HG02588 (cell line): ENCODE measurements at regions not wholly inside any gene's neighbourhood (a gene's known extent, or its start where the extent isn't known, plus 50 kb on each side); places are given as distances from the start of the nearest gene placed in this dataset.
A peak's percentile ranks its signal among the peaks of the same experiment; 100 is the strongest.
"Not testable (repeated sequence)": the region's sequence is repeated elsewhere in the genome, so short reads cannot be mapped to it uniquely, and the experiment has no call there.

ENCODE experiments used
- ATAC-seq: cut with Tn5 transposase; IDR thresholded peaks from one replicate; pipeline ENCODE4 v1.9.1; 2021; ENCODE audit warnings: mild to moderate bottlenecking, moderate library complexity; ENCODE audit not compliant: unreplicated experiment

GRCh38 chr18:56284319-56284718, 354.1 kb downstream of the TXNL1 start:
- ATAC-seq: no peak

- no peak for ATAC-seq
Measured at GRCh38 chr18:56283316-56283715, 355.1 kb downstream of the TXNL1 start.

DNA sequence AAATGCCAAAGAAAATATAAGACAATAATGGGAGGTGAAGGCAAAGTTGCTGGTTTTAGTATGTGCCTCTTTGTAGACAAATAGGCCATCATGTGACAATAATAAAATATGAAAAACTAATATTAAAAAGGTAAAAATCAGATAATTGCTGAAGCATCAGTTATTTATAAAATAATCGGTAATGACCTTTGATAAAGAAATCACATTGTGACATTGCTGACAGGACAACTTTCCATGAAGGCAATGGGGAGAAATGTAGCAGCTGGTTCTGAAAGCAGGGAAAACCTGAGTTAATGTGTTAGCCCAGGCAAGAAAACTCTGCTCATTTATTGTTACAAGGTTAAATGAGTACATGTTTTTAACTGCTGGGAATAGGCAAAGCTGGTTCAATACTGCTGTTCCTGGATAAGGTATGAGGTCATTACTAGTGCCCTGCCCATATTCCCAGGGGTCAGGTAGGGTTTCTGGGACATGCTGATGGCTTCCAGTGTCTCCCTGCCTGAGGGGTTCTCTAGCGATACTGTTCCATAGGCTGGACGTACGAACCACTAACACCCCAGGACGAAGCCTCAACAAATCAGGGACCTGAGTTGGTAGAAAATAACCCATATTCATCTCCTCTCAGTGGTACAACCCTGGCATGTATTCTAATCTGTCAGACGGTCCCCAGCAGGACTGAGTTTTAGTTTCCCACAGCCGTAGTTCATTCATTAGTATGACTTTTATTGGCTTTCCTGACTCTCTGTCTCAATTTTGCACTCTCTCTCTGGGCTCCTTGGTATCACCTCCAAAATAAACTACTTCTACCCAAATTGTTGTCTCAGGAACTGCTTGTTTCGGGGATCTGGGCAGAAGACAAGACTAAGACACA, 355.9 kb downstream of the TXNL1 start:
- no peak for ATAC-seq

GRCh38 chr18:56279816-56280215, 358.6 kb downstream of the TXNL1 start:
- ATAC-seq: not testable (repeated sequence)

DNA sequence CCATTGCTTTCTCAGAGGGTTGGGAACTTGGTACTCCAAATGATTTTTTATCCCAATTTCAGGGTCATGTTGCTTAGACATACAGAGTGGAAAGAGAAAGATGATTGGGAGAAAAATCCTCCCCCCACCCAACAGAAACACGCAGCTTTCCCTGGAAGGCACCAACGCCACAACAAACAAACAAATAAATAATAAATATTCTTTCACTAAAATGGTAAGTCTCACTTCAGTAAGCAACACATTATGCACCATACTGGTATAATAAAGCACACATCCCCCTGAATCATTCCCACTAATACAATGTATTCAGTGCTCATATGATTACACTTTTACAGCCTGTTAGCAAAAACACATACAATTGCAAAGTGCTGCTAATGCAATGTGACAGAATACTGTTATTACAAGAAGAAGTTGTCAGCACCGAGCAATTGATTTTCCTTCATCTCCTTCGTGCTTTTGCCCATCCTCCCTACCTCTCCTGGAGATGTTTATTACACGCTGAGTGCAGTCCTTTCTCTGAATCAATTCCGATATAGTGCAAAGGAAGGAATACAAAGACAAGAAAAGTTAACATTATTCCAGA, 359.9 kb downstream of the TXNL1 start:
- no peak for ATAC-seq

DNA sequence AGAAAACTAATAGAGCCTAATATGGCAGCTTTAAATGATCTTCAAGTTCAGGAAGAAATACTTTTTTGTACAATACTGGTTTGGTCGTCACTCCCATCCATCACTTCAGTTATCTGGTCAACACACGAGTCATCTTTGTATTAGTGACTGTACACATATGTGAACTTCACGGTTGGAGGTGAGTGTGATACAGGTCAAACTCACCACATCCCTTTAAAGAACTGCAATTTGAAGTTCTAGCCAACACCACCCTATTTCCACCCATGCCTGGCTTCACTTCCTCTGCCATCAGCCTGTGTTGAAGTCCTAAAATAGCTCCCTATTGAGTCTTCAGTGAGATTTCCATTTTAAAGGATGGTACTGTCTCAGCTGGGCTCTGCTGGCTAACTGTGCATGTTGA, 361.9 kb downstream of the TXNL1 start:
- no peak for ATAC-seq

DNA sequence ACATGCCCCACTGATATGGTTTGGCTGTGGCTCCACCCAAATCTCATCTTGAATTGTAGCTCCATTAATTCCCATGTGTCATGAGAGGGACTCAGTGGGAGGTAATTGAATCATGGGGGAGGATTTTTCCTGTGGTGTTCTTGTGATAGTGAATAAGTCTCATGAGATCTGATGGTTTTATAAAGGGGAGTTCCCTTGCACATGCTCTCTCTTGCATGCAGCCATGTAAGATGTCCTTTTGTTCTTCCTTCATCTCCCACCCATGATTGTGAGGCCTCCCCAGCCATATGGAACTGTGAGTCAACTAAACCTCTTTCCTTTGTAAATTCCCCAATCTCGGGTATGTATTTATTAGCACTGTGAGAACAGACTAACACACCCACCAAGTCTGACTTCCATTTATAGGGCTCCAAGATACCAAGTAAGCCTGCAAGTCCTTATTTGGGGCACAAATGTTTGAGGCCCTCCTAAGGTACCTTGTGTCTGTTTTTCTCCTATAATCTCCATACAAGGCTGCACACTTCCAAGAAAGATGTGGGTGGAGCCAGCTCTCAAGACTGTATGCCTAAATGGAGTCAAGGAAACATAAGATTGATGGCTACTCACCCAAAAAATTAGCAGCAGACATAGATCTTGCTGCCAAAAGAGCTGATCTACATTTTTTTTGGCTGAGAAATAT, 364.7 kb downstream of the TXNL1 start:
- no peak for ATAC-seq

GRCh38 chr18:56270671-56271250, 367.6 kb downstream of the TXNL1 start:
- no peak for ATAC-seq

DNA sequence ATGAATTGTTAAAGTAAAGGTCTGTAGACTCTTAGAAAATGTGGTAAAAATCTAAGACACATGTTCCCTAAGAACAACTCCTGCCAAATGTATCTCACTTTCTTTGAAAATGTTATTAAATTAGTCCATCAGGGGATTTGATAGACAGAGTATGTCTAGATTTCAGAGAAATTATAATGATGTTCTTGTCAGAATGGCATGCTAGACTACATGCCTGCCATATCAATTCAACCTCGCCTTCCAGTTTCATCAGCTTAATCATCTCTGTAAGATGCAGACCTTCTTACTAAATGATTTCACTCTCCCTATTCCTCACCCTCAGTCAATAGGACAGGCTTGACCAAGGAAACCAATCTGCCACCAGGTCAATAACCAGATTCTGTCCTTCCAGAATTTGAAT, 368.4 kb downstream of the TXNL1 start:
- ATAC-seq: no peak

- ATAC-seq: no peak
Measured at GRCh38 chr18:56268952-56269351, 369.4 kb downstream of the TXNL1 start.

DNA sequence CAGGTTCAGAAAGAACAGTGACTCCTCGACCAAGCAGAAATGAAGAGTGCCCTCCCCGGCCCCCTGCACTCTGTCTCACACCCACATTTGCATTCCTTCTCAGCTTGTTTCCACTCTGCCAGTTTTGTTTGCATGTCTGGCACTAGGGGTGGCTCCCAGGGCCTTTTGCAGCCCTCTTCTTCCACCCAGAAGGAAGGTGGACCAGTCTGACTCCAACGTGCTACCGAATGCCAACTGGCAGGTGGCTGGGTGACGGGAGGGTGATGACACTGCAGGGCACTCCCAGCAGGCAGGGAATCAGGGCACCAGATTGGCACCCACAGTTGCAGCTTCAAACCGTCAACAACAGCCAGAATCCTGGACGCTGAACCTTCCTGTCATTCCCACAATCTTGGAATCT, 371.1 kb downstream of the TXNL1 start:
- no peak for ATAC-seq

- no peak for ATAC-seq
Measured at GRCh38 chr18:56258178-56258577, 380.2 kb downstream of the TXNL1 start.

DNA sequence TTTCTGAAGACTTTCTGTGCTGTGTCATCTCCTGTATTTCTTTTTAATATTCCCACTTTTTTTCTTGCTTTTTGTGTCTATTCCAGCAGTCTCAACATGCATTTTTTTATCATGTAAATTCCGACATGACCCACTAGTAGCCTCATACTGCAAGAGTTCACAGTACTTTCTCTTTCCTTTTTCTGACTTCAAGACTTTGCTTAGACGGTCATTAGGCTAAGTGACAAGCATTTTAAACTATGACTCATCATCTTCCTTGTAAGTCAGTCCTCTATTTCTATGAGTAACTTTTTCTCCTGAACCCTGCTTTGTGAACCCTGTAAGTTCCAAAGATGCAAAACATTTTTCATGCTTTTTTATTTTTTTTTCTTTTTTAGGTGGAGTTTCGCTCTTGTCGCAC, 381.2 kb downstream of the TXNL1 start:
- peak; percentile 80 for ATAC-seq

DNA sequence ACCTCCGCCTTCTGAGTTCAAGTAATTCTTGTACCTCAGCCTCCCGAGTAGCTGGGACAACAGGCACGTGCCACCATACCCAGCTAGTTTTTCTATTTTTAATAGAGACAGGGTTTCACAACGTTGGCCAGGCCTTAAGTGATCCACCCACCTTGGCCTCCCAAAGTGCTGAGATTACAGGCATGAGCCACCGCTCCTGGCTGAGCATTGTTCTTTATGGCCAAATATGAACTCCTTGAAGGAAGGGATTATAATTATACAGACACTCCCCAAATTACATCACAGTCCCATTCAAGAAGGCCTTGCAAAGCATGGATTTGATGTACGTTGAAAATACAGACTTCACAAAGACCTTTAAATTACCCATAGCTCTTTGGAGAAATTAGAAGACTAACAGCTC, 381.7 kb downstream of the TXNL1 start:
- ATAC-seq: no peak

DNA sequence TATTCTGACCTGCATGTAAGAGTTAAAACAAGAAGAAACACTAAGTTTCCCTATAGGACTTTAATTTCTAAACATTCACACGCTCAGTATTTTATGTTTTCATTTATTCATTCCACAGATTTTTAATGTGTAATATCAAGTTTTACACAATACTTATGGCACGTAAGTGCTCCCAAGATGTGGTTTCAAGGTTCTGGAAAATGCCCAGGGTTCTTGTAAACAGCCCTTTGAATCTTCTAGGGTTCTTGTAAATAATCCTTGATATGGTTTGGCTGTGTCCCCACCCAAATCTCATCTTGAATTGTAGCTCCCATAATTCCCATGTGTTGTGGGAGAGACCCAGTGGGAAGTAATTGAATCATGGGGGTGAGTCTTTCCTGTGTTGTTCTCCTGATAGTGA, 383.0 kb downstream of the TXNL1 start:
- ATAC-seq: no peak

DNA sequence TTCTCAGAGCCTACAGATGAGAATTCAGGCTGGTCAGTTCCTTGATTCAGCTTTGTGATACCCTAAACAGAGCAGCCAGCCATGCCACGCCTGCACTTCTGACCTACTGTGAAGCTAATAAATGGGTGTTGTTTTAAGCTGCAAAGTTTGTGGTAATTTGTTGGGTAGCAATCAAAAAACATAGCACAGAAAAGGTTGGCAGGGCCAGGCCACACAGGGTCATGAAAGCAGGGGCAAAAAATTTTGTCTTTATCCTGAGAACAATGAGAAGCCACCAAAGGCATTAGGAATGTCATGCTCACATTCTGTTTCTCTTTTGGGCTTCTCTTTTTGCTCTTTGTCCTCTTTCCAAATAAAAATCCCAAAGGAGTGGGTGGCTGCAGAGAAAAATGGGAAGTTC, 385.9 kb downstream of the TXNL1 start:
- ATAC-seq: no peak

DNA sequence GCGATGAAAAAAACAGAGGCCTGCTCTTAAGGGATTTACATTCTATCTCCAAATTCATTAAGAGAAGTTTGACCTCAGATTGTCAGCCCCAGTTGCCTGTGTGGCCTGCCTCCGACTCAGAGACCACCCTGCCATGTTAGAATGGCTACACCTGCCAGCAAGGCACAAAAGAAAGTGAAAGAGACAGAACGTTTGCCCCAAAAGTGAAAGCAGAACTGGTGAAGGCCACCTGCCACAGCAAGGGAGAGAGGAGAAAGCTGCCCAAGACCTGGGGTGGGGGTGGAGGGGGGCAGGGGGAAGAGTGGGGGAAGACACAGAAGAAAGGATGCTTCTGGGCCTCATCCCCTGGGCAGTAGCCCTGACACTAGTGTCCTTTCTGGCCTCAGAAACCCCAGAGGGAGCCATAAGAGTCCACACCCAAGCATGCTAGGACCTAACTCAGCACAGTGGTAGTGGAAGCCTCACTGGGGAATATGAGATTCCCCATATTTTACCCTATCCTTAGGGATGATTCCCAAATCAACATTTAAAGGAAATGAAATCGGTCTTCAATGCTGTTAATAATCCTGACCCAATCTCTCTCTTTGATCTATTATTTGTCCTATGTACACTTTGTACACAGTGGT, 389.7 kb downstream of the TXNL1 start:
- ATAC-seq: peak; percentile 96

GRCh38 chr18:56246916-56247315, 391.5 kb downstream of the TXNL1 start:
- ATAC-seq: no peak

DNA sequence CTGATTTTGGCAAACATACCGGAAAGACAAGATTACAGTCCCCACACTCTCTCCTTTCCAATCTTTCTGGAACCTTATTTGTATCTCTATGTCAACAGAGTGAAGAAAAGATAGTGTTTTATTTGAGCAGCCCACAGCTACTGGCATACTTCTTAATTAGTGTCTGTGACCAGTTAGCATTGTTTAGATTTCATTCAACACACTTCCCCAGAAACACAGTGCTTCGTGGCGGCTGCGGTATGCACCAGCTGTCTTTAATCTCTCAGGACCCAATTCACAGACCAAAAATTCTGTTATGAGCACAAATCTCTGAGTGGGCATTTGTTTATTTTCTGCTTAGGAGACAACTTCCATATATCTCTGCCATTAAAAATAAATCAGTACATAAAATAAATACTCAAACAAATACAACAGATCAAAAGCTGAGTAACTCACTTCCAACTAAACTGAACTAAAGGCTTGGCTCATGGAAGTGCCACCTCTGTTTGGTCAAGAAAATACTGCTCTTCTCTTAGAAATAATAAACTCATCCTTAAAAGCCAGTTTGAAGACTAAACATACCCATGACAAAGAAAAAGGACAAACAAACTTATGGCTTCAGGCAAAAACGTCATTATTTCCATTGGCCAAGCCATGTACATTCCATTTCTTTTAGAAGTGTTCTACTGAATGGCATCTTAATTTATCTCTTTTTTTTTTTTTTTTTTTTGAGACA, 392.4 kb downstream of the TXNL1 start:
- no peak for ATAC-seq

GRCh38 chr18:56240405-56240804, 398.0 kb downstream of the TXNL1 start:
- ATAC-seq: no peak

GRCh38 chr18:56238576-56238975, 399.8 kb downstream of the TXNL1 start:
- ATAC-seq: no peak
